IMR-90 (cell line): ENCODE measurements at regions not wholly inside any gene's neighbourhood (a gene's known extent, or its start where the extent isn't known, plus 50 kb on each side); places are given as distances from the start of the nearest gene placed in this dataset.

Source experiments
- ATAC-seq: fragments of 200-7000 bp; cut with Tn5 transposase; 2 replicates; pipeline ENCODE4 v1.9.1; 2020; ENCODE audit warnings: low read depth, mild to moderate bottlenecking, moderate library complexity
- BruUV-seq: library from RNA; stranded (reverse); fragments of 400-500 nt; replicated peaks from 2 replicates; lab custom pipeline; 2021; lab: Mats Ljungman, UMichigan
- CTCF ChIA-PET: fragments of 300-600 bp; formaldehyde crosslinking; extraction: SDS; loops from one replicate; lab custom pipeline; 2021; ENCODE audit warnings: antibody characterized with exemption; lab: Yijun Ruan, JAX
- POLR2A ChIA-PET: fragments of 300-600 bp; sonication (Branson Sonifier 250); formaldehyde crosslinking; loops from one replicate; lab custom pipeline; 2022; ENCODE audit warnings: antibody characterized with exemption; ENCODE audit not compliant: unreplicated experiment; lab: Charles Lee
- DNase-seq: peaks from one replicate; pipeline ENCODE4 v3.0.0; 2013
- H2AFZ ChIP-seq: replicated peaks from 2 replicates; pipeline ENCODE3; 2013; ENCODE audit warnings: low read length, mild to moderate bottlenecking; ENCODE audit not compliant: poor library complexity
- H2AK5ac ChIP-seq: 2 replicates; pipeline ENCODE4 v1.6.1; 2013; ENCODE audit warnings: low read depth, low read length, inconsistent platforms
- H2AK9ac ChIP-seq: replicated peaks from 2 replicates; pipeline ENCODE3; 2013; ENCODE audit warnings: mild to moderate bottlenecking, low read depth, low read length, moderate library complexity; ENCODE audit not compliant: poor library complexity
- H2BK120ac ChIP-seq: 2 replicates; pipeline ENCODE4 v1.6.1; 2013; ENCODE audit warnings: low read depth, low read length, inconsistent platforms
- H2BK15ac ChIP-seq: 3 replicates; pipeline ENCODE4 v1.6.1; 2013; ENCODE audit warnings: low read depth, low read length, inconsistent platforms
- H2BK20ac ChIP-seq: 2 replicates; pipeline ENCODE4 v1.6.1; 2013; ENCODE audit warnings: low read depth, mild to moderate bottlenecking, inconsistent platforms, low read length, moderate library complexity
- H2BK5ac ChIP-seq: 2 replicates; pipeline ENCODE4 v1.6.1; 2013; ENCODE audit warnings: mild to moderate bottlenecking, low read depth, low read length, inconsistent platforms; ENCODE audit not compliant: poor library complexity, severe bottlenecking
- H3K14ac ChIP-seq: replicated peaks from 2 replicates; pipeline ENCODE4 v1.6.1; 2013; ENCODE audit warnings: low read depth, low read length, inconsistent platforms
- H3K18ac ChIP-seq: 2 replicates; pipeline ENCODE4 v1.6.1; 2013; ENCODE audit warnings: low read depth, low read length, control low read depth
- H3K23ac ChIP-seq: 2 replicates; pipeline ENCODE4 v1.6.1; 2013; ENCODE audit warnings: low read depth, low read length, inconsistent platforms
- H3K27ac ChIP-seq: 2 replicates; pipeline ENCODE4 v1.5.1; 2013; ENCODE audit warnings: mild to moderate bottlenecking, control low read depth, low read length; ENCODE audit not compliant: insufficient read depth
- H3K27me3 ChIP-seq: 2 replicates; pipeline ENCODE4 v1.6.1; 2013; ENCODE audit warnings: low read length; ENCODE audit not compliant: control insufficient read depth, insufficient read depth
- H3K36me3 ChIP-seq: 2 replicates; pipeline ENCODE4 v1.6.1; 2013; ENCODE audit warnings: low read length, mixed read lengths; ENCODE audit not compliant: control insufficient read depth, insufficient read depth
- H3K4ac ChIP-seq: 2 replicates; pipeline ENCODE4 v1.6.1; 2013; ENCODE audit warnings: low read depth, low read length, inconsistent platforms
- H3K4me1 ChIP-seq: 2 replicates; pipeline ENCODE4 v1.6.1; 2013; ENCODE audit warnings: low read length, mixed read lengths; ENCODE audit not compliant: control insufficient read depth, insufficient read depth
- H3K4me2 ChIP-seq: 2 replicates; pipeline ENCODE4 v1.6.1; 2013; ENCODE audit warnings: low read depth, mild to moderate bottlenecking, control low read depth, low read length, moderate library complexity
- H3K4me3 ChIP-seq: 2 replicates; pipeline ENCODE4 v1.5.1; 2013; ENCODE audit warnings: low read depth, mild to moderate bottlenecking, control low read depth, low read length, moderate library complexity; ENCODE audit not compliant: insufficient read depth
- H3K56ac ChIP-seq: 2 replicates; pipeline ENCODE4 v1.6.1; 2013; ENCODE audit warnings: low read length, inconsistent platforms; ENCODE audit not compliant: insufficient read depth; ENCODE audit errors: extremely low read depth
- H3K79me1 ChIP-seq, 2 experiments: 2 replicates each; pipeline ENCODE4 v1.6.1; 2013; ENCODE audit warnings: low read length in 2 of 2, inconsistent platforms in 1 of 2, low read depth in 1 of 2
- H3K9ac ChIP-seq: 2 replicates; pipeline ENCODE4 v1.6.1; 2013; ENCODE audit warnings: low read depth, low read length, control low read depth
- H3K9me1 ChIP-seq: 2 replicates; pipeline ENCODE4 v1.6.1; 2013; ENCODE audit warnings: low read length, inconsistent platforms; ENCODE audit not compliant: insufficient read depth
- H3K9me3 ChIP-seq: 2 replicates; pipeline ENCODE4 v1.6.1; 2013; ENCODE audit warnings: low read length; ENCODE audit not compliant: control insufficient read depth, insufficient read depth
- H4K20me1 ChIP-seq: 2 replicates; pipeline ENCODE4 v1.6.1; 2013; ENCODE audit warnings: low read length, inconsistent platforms; ENCODE audit not compliant: insufficient read depth
- H4K5ac ChIP-seq: 2 replicates; pipeline ENCODE4 v1.6.1; 2013; ENCODE audit warnings: mild to moderate bottlenecking, low read depth, low read length, control low read depth
- H4K8ac ChIP-seq, 2 experiments: 2 replicates each; pipeline ENCODE4 v1.6.1; 2013; ENCODE audit warnings: low read depth in 2 of 2, low read length in 2 of 2, control low read depth in 1 of 2, inconsistent platforms in 1 of 2
- H4K91ac ChIP-seq: 2 replicates; pipeline ENCODE4 v1.6.1; 2013; ENCODE audit warnings: low read depth, low read length, inconsistent platforms; ENCODE audit not compliant: insufficient read depth
- BHLHE40 ChIP-seq: fragments of 150-350 bp; IDR thresholded peaks from 2 replicates; pipeline ENCODE4 v1.6.1; 2016; ENCODE audit warnings: mild to moderate bottlenecking, low read depth, low read length
- CEBPB ChIP-seq: IDR thresholded peaks from 2 replicates; pipeline ENCODE4 v1.6.1; 2012; ENCODE audit warnings: low read depth, low read length, improper control_type of control experiment
- CHD1 ChIP-seq: IDR thresholded peaks from 2 replicates; pipeline ENCODE4 v1.6.1; 2012; ENCODE audit warnings: low read depth, low read length, improper control_type of control experiment
- CTCF ChIP-seq: conservative IDR thresholded peaks from 2 replicates; pipeline ENCODE4 v1.5.1; 2012; ENCODE audit warnings: mild to moderate bottlenecking, low read depth, low read length, improper control_type of control experiment
- ELK1 ChIP-seq: fragments of 150-350 bp; IDR thresholded peaks from 2 replicates; pipeline ENCODE4 v1.6.1; 2016; ENCODE audit warnings: low read depth, mild to moderate bottlenecking, low read length, moderate library complexity, borderline replicate concordance
- FOS ChIP-seq: fragments of 150-350 bp; IDR thresholded peaks from 2 replicates; pipeline ENCODE4 v1.6.1; 2016; ENCODE audit warnings: low read depth, low read length
- MAFK ChIP-seq: IDR thresholded peaks from 2 replicates; pipeline ENCODE4 v1.6.1; 2012; ENCODE audit warnings: low read depth, low read length, improper control_type of control experiment
- MAZ ChIP-seq: IDR thresholded peaks from 2 replicates; pipeline ENCODE4 v1.6.1; 2012; ENCODE audit warnings: low read depth, mild to moderate bottlenecking, low read length, improper control_type of control experiment, moderate library complexity, borderline replicate concordance
- MXI1 ChIP-seq: IDR thresholded peaks from 2 replicates; pipeline ENCODE4 v1.6.1; 2012; ENCODE audit warnings: low read depth, mild to moderate bottlenecking, low read length, moderate library complexity, borderline replicate concordance
- NFE2L2 ChIP-seq: fragments of 150-350 bp; IDR thresholded peaks from 2 replicates; pipeline ENCODE4 v1.6.1; 2016; ENCODE audit warnings: low read depth, mild to moderate bottlenecking, low read length
- POLR2A ChIP-seq: IDR thresholded peaks from 2 replicates; pipeline ENCODE4 v1.6.1; 2012; ENCODE audit warnings: mild to moderate bottlenecking, low read depth, low read length
- RAD21 ChIP-seq: IDR thresholded peaks from 2 replicates; pipeline ENCODE4 v1.6.1; 2012; ENCODE audit warnings: low read length, improper control_type of control experiment
- RCOR1 ChIP-seq: IDR thresholded peaks from 2 replicates; pipeline ENCODE4 v1.6.1; 2012; ENCODE audit warnings: mild to moderate bottlenecking, low read length, improper control_type of control experiment; ENCODE audit not compliant: insufficient replicate concordance
- RFX5 ChIP-seq: IDR thresholded peaks from 2 replicates; pipeline ENCODE4 v1.8.0; 2012; ENCODE audit warnings: low read depth, mild to moderate bottlenecking, low read length, moderate library complexity
- SMC3 ChIP-seq: fragments of 150-350 bp; IDR thresholded peaks from 2 replicates; pipeline ENCODE4 v1.6.1; 2016; ENCODE audit warnings: low read depth, mild to moderate bottlenecking, antibody characterized with exemption, low read length, moderate library complexity
- USF2 ChIP-seq: fragments of 150-350 bp; IDR thresholded peaks from 2 replicates; pipeline ENCODE4 v1.6.1; 2017; ENCODE audit warnings: mild to moderate bottlenecking, antibody characterized with exemption, low read length, low read depth
- WGBS, 2 experiments: methylation state at CpG; one replicate each; pipeline versions ENCODE4 v1.1.5 to v1.1.7; 2013; ENCODE audit warnings: missing lambda C conversion rate in 2 of 2; ENCODE audit not compliant: insufficient read length in 1 of 2; ENCODE audit errors: extremely low coverage in 2 of 2; 5-methylcytosine and 5-hydroxymethylcytosine counted together
- dilution Hi-C: fragments of 300-500 bp; cut with HindIII; formaldehyde crosslinking; loops from one replicate; pipeline ENCODE4 v1.14.3; 2018; ENCODE audit warnings: low sequenced_read_pairs; ENCODE audit not compliant: unreplicated experiment
- in situ Hi-C: fragments of 300-500 bp; cut with MboI; formaldehyde crosslinking; loops from 3 replicates; pipeline ENCODE4 v1.14.3; 2019; ENCODE audit warnings: low sequenced_read_pairs, inconsistent platforms, mixed read lengths
- intact Hi-C: fragments of 100-400 bp; cut with micrococcal nuclease; formaldehyde crosslinking; loops from 2 replicates; pipeline ENCODE4 v1.10.0; 2022

GRCh38 chr5:68480335-68480940, 264.9 kb downstream of the PIK3R1 start:
- BruUV-seq, result no TSS peak
- Histone ChIP-seq H3K4me3 (no peak overlapping the region), H3K9ac (no peak overlapping the region)

More at GRCh38 chr5:68480335-68480940, 264.9 kb downstream of the PIK3R1 start:
- ChIA-PET CTCF (interaction anchor here (0.5 kb wide), 1 partner anchor 225 kb away, joined by 3 read pairs; no protein-coding TSS in a partner anchor), POLR2A (no interaction called here)
- Histone ChIP-seq H2AK9ac (no peak overlapping the region), H3K9me3 (no peaks in the 10 kb centered on the region), H3K4me2 (no peak overlapping the region), H2BK20ac (no peak overlapping the region), H3K56ac (no peak overlapping the region), H3K14ac (no peak overlapping the region), H3K18ac (peak overlapping the region; percentile 39; the same call in 1 of the 2 replicates), H4K20me1 (no peaks in the 10 kb centered on the region), H4K91ac (no peak overlapping the region), H4K8ac (no peak overlapping the region), H3K27ac (no peak overlapping the region), H3K27me3 (no peaks in the 10 kb centered on the region), H3K23ac (no peak overlapping the region), H2BK5ac (no peak overlapping the region), H2AFZ (no peak overlapping the region), H3K79me1 (no peaks in the 10 kb centered on the region), H3K4me1 (peaks cover 4% of the 10 kb centered on the region), H3K4ac (no peak overlapping the region), H2BK120ac (no peak overlapping the region), H3K36me3 (no peaks in the 10 kb centered on the region), H2AK5ac (no peak overlapping the region), H4K5ac (no peak overlapping the region), H2BK15ac (no peak overlapping the region), H3K9me1 (no peaks in the 10 kb centered on the region)
- no CpG with 5 or more reads among the region's 4 CpGs for WGBS, 2 experiments
- no peak for TF ChIP-seq BHLHE40
- TF ChIP-seq SMC3, result no peak
- TF ChIP-seq MAZ, result no peak
- no peak for TF ChIP-seq RAD21
- TF ChIP-seq POLR2A, result no peak
- no peak for TF ChIP-seq ELK1
- TF ChIP-seq CHD1, result no peak
- no peak for TF ChIP-seq CTCF
- no peak for TF ChIP-seq RCOR1
- TF ChIP-seq CEBPB, result no peak
- no peak for TF ChIP-seq FOS
- no peak for TF ChIP-seq USF2
- no peak for TF ChIP-seq MXI1
- TF ChIP-seq MAFK, result no peak
- TF ChIP-seq NFE2L2, result no peak
- TF ChIP-seq RFX5, result no peak
- in situ Hi-C loops, result no loop called here
- no peak for DNase-seq
- dilution Hi-C loops, result no loop called here
- intact Hi-C loops, result loop anchor here (10.0 kb wide), 1 partner anchor 184 kb away; no protein-coding TSS in a partner anchor
- ATAC-seq, result no peak
